ENCODE measurements at regions not wholly inside any gene's neighbourhood (a gene's known extent, or its start where the extent isn't known, plus 50 kb on each side); places are given as distances from the start of the nearest gene placed in this dataset.

DNA sequence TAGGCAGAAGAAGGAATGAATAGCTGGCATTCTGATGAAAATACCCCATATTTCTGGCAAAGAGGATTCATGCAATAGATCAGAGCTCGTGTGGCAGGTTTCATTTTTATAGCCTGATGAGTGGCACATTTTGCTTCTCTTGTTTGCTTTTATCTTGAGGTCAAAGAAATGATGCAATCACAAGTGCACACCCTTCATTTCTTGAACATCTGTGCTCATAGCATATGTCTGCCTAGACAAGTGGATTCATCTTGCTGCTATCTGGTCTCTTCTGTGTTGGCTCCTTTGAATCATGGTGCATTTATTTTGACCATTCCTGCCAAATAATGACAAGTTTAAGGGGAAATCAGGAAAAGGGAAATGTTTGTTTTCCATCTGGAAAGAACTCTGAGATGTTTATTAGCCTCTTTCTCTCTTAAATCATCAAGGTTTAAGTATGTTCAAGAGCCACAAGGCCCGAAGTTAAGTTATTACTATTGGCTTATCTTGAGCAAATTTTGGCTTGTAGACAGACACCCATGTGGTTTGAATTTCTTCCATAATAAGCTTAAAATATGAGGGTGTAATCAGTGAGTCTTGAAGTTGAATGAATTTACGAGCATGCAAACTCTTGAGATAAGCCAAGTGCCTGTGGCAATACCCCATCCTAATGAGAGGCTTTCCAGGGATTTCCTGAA is 59.3 kb upstream of the HS3ST1 start:
- TF ChIP-seq, protein P1, sequence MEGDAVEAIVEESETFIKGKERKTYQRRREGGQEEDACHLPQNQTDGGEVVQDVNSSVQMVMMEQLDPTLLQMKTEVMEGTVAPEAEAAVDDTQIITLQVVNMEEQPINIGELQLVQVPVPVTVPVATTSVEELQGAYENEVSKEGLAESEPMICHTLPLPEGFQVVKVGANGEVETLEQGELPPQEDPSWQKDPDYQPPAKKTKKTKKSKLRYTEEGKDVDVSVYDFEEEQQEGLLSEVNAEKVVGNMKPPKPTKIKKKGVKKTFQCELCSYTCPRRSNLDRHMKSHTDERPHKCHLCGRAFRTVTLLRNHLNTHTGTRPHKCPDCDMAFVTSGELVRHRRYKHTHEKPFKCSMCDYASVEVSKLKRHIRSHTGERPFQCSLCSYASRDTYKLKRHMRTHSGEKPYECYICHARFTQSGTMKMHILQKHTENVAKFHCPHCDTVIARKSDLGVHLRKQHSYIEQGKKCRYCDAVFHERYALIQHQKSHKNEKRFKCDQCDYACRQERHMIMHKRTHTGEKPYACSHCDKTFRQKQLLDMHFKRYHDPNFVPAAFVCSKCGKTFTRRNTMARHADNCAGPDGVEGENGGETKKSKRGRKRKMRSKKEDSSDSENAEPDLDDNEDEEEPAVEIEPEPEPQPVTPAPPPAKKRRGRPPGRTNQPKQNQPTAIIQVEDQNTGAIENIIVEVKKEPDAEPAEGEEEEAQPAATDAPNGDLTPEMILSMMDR (IDR thresholded peaks at IDR 0.05), result no peak
- TF ChIP-seq ZFX (IDR thresholded peaks at IDR 0.05; ENCODE audit: borderline replicate concordance), result no peak
